GM18505 (cell line): ENCODE measurements at regions not wholly inside any gene's neighbourhood (a gene's known extent, or its start where the extent isn't known, plus 50 kb on each side); places are given as distances from the start of the nearest gene placed in this dataset.

Experiments used
- ATAC-seq: cut with Tn5 transposase; IDR thresholded peaks from one replicate; pipeline ENCODE4 v1.9.1; 2021; ENCODE audit not compliant: unreplicated experiment
- POLR2A ChIP-seq: IDR thresholded peaks from 4 replicates; pipeline ENCODE4 v1.6.1; 2011; ENCODE audit warnings: borderline replicate concordance; ENCODE audit not compliant: insufficient read depth, insufficient read length; ENCODE audit errors: extremely low read depth

GRCh38 chr15:95715906-95716656, 614.4 kb upstream of the NR2F2 start:
- ATAC-seq, result no peak
- no peak for TF ChIP-seq POLR2A

GRCh38 chr15:95716708-95717107, 613.8 kb upstream of the NR2F2 start:
- no peak for ATAC-seq
- TF ChIP-seq POLR2A, result no peak

GRCh38 chr15:95718441-95718840, 612.1 kb upstream of the NR2F2 start:
- ATAC-seq, result no peak
- no peak for TF ChIP-seq POLR2A

- TF ChIP-seq POLR2A, result no peak
- ATAC-seq, result no peak
Measured at GRCh38 chr15:95724908-95725633, 605.4 kb upstream of the NR2F2 start.

GRCh38 chr15:95726891-95727290, 603.6 kb upstream of the NR2F2 start:
- ATAC-seq, result no peak
- TF ChIP-seq POLR2A, result no peak

- TF ChIP-seq POLR2A, result no peak
- no peak for ATAC-seq
Measured at GRCh38 chr15:95733931-95734330, 596.6 kb upstream of the NR2F2 start.

- TF ChIP-seq POLR2A, result no peak
Measured at GRCh38 chr15:95734422-95735316, 595.8 kb upstream of the NR2F2 start.

GRCh38 chr15:95737060-95737459, 593.4 kb upstream of the NR2F2 start:
- TF ChIP-seq POLR2A, result no peak
- no peak for ATAC-seq

More at GRCh38 chr15:95734422-95735316, 595.8 kb upstream of the NR2F2 start:
- ATAC-seq, result no peak

- no peak for TF ChIP-seq POLR2A
- ATAC-seq, result no peak
Measured at GRCh38 chr15:95739131-95739530, 591.4 kb upstream of the NR2F2 start.

- ATAC-seq, result no peak
- TF ChIP-seq POLR2A, result no peak
Measured at GRCh38 chr15:95741830-95742229, 588.7 kb upstream of the NR2F2 start.

GRCh38 chr15:95742256-95742655, 588.2 kb upstream of the NR2F2 start:
- no peak for TF ChIP-seq POLR2A
- ATAC-seq, result no peak

- no peak for TF ChIP-seq POLR2A
- no peak for ATAC-seq
Measured at GRCh38 chr15:95742836-95743235, 587.7 kb upstream of the NR2F2 start.

GRCh38 chr15:95757171-95757570, 573.3 kb upstream of the NR2F2 start:
- TF ChIP-seq POLR2A, result no peak
- ATAC-seq, result no peak
